Lower leg skin (tissue), 4 donors: ENCODE measurements at regions not wholly inside any gene's neighbourhood (a gene's known extent, or its start where the extent isn't known, plus 50 kb on each side); places are given as distances from the start of the nearest gene placed in this dataset.
"Not testable (repeated sequence)": the region's sequence is repeated elsewhere in the genome, so short reads cannot be mapped to it uniquely, and the experiment has no call there.

Experiments used
- DNase-seq, 2 donors: peaks; one replicate each; pipeline ENCODE4 v3.0.0-alpha.2; 2019; ENCODE audit warnings: low spot score in 2 of 2
- H3K4me3 ChIP-seq: fragments of 200-600 bp; sonication (generic); 2 replicates; pipeline ENCODE4 v1.5.1; 2017; ENCODE audit warnings: mild to moderate bottlenecking, low read depth; ENCODE audit not compliant: poor library complexity, severe bottlenecking
- POLR2A ChIP-seq, 2 donors: fragments of 450-650 bp; IDR thresholded peaks; one replicate each; pipeline ENCODE4 v1.6.1; 2016 to 2017; ENCODE audit warnings: antibody characterized with exemption in 2 of 2, mild to moderate bottlenecking in 1 of 2, moderate library complexity in 1 of 2
- WGBS, 2 donors: methylation state at CpG; one replicate each; pipeline ENCODE4 v1.1.5; 2018; 5-methylcytosine and 5-hydroxymethylcytosine counted together
- intact Hi-C: fragments of 100-400 bp; cut with DNase I; formaldehyde crosslinking; loops from one replicate; pipeline ENCODE4 v1.15.0; 2023; ENCODE audit warnings: low total_unique reads
- TF ChIP-seq, protein P1 (sequence below), 3 donors: fragments of 450-650 bp; IDR thresholded peaks; one replicate each; pipeline ENCODE4 v1.5.1; 2016; ENCODE audit warnings: antibody characterized with exemption in 3 of 3, mild to moderate bottlenecking in 3 of 3, moderate library complexity in 2 of 3

DNA sequence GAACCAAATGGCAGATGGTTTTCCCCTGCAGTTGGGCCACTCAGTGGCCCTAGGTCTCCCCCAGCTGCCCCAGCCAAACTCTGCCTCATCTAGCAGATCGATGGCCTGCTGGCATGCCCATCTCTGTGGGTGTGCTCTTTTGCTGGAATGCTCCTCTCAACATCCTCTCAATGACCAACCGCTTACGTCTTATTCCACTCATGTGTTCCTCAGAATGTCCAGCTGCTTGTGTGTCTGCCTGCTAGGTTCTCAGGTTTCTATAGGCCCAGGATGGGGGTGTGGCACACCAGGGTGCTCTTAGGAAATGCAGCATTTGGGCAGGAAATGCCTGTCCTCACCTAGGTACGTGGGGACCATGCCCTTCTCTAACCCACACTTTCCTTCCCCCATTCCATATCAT, 509.9 kb upstream of the SYNCRIP start:
- no peak for DNase-seq
- intact Hi-C loops = loop anchor here (10.0 kb wide), 1 partner anchor 1472 kb away; no protein-coding TSS in a partner anchor
- TF ChIP-seq, protein P1, sequence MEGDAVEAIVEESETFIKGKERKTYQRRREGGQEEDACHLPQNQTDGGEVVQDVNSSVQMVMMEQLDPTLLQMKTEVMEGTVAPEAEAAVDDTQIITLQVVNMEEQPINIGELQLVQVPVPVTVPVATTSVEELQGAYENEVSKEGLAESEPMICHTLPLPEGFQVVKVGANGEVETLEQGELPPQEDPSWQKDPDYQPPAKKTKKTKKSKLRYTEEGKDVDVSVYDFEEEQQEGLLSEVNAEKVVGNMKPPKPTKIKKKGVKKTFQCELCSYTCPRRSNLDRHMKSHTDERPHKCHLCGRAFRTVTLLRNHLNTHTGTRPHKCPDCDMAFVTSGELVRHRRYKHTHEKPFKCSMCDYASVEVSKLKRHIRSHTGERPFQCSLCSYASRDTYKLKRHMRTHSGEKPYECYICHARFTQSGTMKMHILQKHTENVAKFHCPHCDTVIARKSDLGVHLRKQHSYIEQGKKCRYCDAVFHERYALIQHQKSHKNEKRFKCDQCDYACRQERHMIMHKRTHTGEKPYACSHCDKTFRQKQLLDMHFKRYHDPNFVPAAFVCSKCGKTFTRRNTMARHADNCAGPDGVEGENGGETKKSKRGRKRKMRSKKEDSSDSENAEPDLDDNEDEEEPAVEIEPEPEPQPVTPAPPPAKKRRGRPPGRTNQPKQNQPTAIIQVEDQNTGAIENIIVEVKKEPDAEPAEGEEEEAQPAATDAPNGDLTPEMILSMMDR (IDR thresholded peaks at IDR 0.05) = no peak
- 60 to 71% methylated on average over 4 of the region's 4 CpGs for WGBS, 2 donors
- no peak overlapping the region for H3K4me3 ChIP-seq

DNA sequence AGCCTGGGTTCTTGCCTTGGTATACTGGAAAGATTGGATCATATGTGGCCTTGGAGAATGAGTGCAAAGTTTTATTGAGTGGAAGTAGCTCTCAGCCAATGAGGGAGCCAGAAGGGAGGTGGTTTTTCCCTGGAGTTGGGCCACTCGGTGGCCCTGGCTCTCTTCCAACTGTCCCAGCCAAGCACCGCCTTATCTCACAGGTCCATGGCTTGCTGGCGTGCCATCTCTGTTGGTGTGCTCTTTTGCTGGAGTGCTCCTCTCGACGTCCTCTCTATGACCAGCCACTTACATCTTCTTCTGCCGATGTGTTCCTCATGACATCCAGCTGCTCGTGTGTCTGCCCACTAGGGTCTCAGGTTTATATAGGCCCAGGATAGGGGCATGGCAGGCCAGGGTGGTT, 505.9 kb upstream of the SYNCRIP start:
- DNase-seq = no peak
- WGBS, 2 donors = 85 to 88% methylated on average over 7 of the region's 7 CpGs
- TF ChIP-seq, protein P1 (IDR thresholded peaks at IDR 0.05) = no peak
- TF ChIP-seq POLR2A (IDR thresholded peaks at IDR 0.05) = no peak
- H3K4me3 ChIP-seq = no peak overlapping the region
- intact Hi-C loops = no loop called here

DNA sequence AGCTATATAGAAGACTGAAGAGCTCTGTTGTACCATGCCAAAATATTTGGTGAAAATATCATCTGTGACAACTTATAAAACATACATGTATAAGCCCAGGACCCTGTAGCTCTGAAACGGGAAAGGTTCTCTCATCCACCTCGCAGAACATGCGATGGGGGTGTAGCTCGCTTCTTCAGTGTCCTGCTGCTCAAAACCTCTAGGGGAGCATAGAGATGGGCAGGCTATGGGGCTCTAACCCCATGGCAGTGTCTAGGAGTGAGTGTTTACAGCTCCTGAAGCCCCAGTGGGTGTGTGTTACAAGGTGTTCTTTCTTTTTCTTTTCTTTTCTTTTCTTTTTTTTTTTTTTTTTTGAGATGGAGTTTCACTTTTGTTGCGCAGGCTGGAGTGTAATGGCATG, 505.2 kb upstream of the SYNCRIP start:
- 82 to 83% methylated on average over 5 of the region's 5 CpGs for whole genome bisulfite sequencing, 2 donors
- H3K4me3 ChIP-seq = no peak overlapping the region
- DNase-seq = no peak
- no peak for TF ChIP-seq POLR2A (IDR thresholded peaks at IDR 0.05)
- TF ChIP-seq, protein P1 (IDR thresholded peaks at IDR 0.05) = no peak
- intact Hi-C loops = no loop called here

DNA sequence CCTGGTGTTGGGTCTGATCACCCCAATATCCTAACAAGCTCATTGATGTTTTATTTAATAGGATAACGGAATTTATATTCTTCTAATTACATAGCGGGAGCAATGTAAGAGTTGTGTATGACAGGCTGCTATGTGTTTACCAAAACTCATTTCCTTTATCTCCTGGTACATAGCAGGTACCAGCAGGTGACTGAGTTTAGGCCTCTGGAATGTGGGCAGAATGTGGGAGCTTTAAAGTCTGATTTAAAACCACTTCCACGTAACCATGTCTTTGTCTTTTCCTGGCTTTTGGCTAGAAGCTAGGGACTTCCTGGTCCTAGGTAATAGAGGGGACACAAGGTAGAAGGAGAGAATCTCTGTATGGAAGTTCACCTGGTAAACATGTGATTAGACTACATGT, 504.6 kb upstream of the SYNCRIP start:
- no peak for DNase-seq
- H3K4me3 ChIP-seq = no peak overlapping the region
- 89 to 90% methylated on average over 3 of the region's 3 CpGs for WGBS, 2 donors
- intact Hi-C loops = no loop called here
- TF ChIP-seq POLR2A (IDR thresholded peaks at IDR 0.05) = no peak
- TF ChIP-seq, protein P1 (IDR thresholded peaks at IDR 0.05) = no peak

DNA sequence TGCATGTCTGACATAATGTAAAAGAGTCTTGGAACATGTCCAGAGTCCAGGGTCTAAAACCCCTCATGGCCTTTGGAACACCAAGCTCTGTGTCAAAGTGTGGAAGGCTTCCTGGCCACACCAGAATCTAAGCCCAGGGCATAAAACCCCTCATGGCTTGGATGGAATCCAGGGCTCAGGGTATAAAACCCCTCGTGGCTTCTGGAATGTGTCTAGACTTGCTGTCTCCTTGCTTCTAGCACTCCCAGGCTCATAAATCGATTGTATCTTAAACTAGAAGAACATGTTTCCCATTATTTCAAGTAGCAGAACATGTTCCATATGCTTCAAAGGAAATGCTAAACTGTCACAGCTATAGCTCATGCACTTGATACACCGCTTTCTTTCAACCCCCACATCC, 504.1 kb upstream of the SYNCRIP start:
- H3K4me3 ChIP-seq, DNase-seq, intact Hi-C loops: not testable (repeated sequence)
- 13 to 33% methylated on average over 3 of the region's 3 CpGs for WGBS, 2 donors

DNA sequence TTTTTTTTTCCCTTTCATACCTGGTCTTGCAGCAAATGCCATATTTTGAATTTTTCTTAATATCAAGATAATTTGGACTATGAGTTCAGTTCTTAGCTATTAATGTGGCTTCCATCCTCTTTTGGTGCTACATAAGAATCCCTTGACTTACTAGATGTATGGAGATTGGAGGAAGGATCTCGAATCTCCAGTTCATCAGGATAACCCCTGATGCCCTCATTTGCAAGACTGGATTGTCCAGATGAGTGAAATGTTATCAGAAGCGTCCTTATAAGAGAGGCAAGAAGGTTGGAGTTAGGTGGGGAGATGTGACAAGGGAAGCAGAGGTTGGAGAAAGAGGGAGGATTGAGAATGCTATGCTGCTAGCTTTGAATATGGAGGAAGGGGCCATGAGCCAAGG, 499.6 kb upstream of the SYNCRIP start:
- 53 to 62% methylated on average over 2 of the region's 2 CpGs for whole genome bisulfite sequencing, 2 donors
- TF ChIP-seq, protein P1 (IDR thresholded peaks at IDR 0.05) = no peak
- TF ChIP-seq POLR2A (IDR thresholded peaks at IDR 0.05) = no peak
- intact Hi-C loops = no loop called here
- no peak overlapping the region for H3K4me3 ChIP-seq
- DNase-seq = no peak
